OCI-LY7 (cell line): ENCODE measurements at regions not wholly inside any gene's neighbourhood (a gene's known extent, or its start where the extent isn't known, plus 50 kb on each side); places are given as distances from the start of the nearest gene placed in this dataset.

Experiments used
- BruUV-seq: library from RNA; stranded (reverse); fragments of 400-500 nt; replicated peaks from 2 replicates; lab custom pipeline; 2021; lab: Mats Ljungman, UMichigan
- CTCF ChIA-PET: fragments of 300-600 bp; sonication (Branson Sonifier 250); formaldehyde crosslinking; loops from one replicate; lab custom pipeline; 2022; ENCODE audit warnings: antibody characterized with exemption; ENCODE audit not compliant: unreplicated experiment; lab: Charles Lee
- POLR2A ChIA-PET: fragments of 300-600 bp; sonication (Branson Sonifier 250); formaldehyde crosslinking; loops from one replicate; lab custom pipeline; 2022; ENCODE audit warnings: antibody characterized with exemption; lab: Charles Lee
- DNase-seq: peaks from one replicate; pipeline ENCODE4 v3.0.0-alpha.2; 2015; ENCODE audit warnings: low spot score
- H2AFZ ChIP-seq: fragments of 200-600 bp; sonication (generic), shearing (Covaris generic); 2 replicates; pipeline ENCODE4 v1.6.1; 2014; ENCODE audit warnings: mild to moderate bottlenecking, antibody characterized with exemption, low read length, moderate library complexity
- H3K27ac ChIP-seq: fragments of 200-600 bp; sonication (generic); 2 replicates; pipeline ENCODE4 v1.5.1; 2014; ENCODE audit warnings: mixed run types, low read depth, mild to moderate bottlenecking, moderate library complexity, low read length, inconsistent platforms; ENCODE audit not compliant: poor library complexity, severe bottlenecking
- H3K36me3 ChIP-seq: fragments of 200-600 bp; sonication (generic); 2 replicates; pipeline ENCODE4 v1.6.1; 2014; ENCODE audit warnings: mild to moderate bottlenecking, antibody characterized with exemption, low read length, moderate library complexity, mixed read lengths; ENCODE audit not compliant: insufficient read depth
- H3K4me1 ChIP-seq: fragments of 200-600 bp; sonication (generic); 2 replicates; pipeline ENCODE4 v1.5.1; 2014; ENCODE audit warnings: mild to moderate bottlenecking, low read length; ENCODE audit not compliant: insufficient read depth, poor library complexity, severe bottlenecking
- H3K4me2 ChIP-seq: fragments of 200-600 bp; sonication (generic); 2 replicates; pipeline ENCODE4 v1.6.1; 2014; ENCODE audit warnings: mild to moderate bottlenecking, low read length
- H3K4me3 ChIP-seq: fragments of 200-600 bp; sonication (generic); 2 replicates; pipeline ENCODE4 v1.5.1; 2014; ENCODE audit warnings: mild to moderate bottlenecking, low read depth, low read length; ENCODE audit not compliant: poor library complexity, severe bottlenecking
- H3K79me2 ChIP-seq: fragments of 200-600 bp; sonication (generic); 2 replicates; pipeline ENCODE4 v1.6.1; 2016; ENCODE audit warnings: low read depth, mild to moderate bottlenecking, low read length, moderate library complexity, mixed read lengths; ENCODE audit not compliant: insufficient read depth
- H3K9me2 ChIP-seq: fragments of 200-600 bp; sonication (generic); 2 replicates; pipeline ENCODE4 v1.6.1; 2016; ENCODE audit warnings: mild to moderate bottlenecking, low read length, mixed read lengths; ENCODE audit not compliant: insufficient read depth
- H3K9me3 ChIP-seq: fragments of 200-600 bp; sonication (generic); 2 replicates; pipeline ENCODE4 v1.6.1; 2014; ENCODE audit warnings: mild to moderate bottlenecking, mixed run types, low read length, mixed read lengths
- H4K20me1 ChIP-seq: fragments of 200-600 bp; sonication (generic); 2 replicates; pipeline ENCODE4 v1.6.1; 2014; ENCODE audit warnings: mild to moderate bottlenecking, antibody characterized with exemption, low read length, moderate library complexity, mixed read lengths; ENCODE audit not compliant: insufficient read depth
- CTCF ChIP-seq: fragments of 200-600 bp; sonication (generic); conservative IDR thresholded peaks from 2 replicates; pipeline ENCODE4 v1.5.1; 2014; ENCODE audit warnings: mild to moderate bottlenecking, antibody characterized with exemption, low read length, moderate library complexity, mixed read lengths
- EZH2phosphoT487 ChIP-seq: fragments of 200-600 bp; sonication (generic); IDR thresholded peaks from 2 replicates; pipeline ENCODE4 v1.6.1; 2018; ENCODE audit warnings: low read depth, borderline replicate concordance, mild to moderate bottlenecking, mixed run types, antibody characterized with exemption, low read length, moderate library complexity, mixed read lengths
- intact Hi-C: fragments of 100-400 bp; cut with micrococcal nuclease; formaldehyde crosslinking; loops from one replicate; pipeline ENCODE4 v1.10.0; 2022; ENCODE audit not compliant: unreplicated experiment

GRCh38 chr1:172834609-172835008 is 175.7 kb downstream of the FASLG start:
- ChIA-PET CTCF (no interaction called here), POLR2A (interaction anchor here (0.5 to 1.5 kb wide), 5 partner anchors 8 to 184 kb away, joined by 3 to 4 read pairs (median 3); no protein-coding TSS in a partner anchor)
- Histone ChIP-seq H3K36me3 (no peaks in the 10 kb centered on the region), H3K4me1 (peaks cover 9% of the 10 kb centered on the region), H3K4me2 (no peak overlapping the region), H4K20me1 (no peaks in the 10 kb centered on the region), H3K79me2 (no peaks in the 10 kb centered on the region), H3K4me3 (no peak overlapping the region), H3K9me2 (no peaks in the 10 kb centered on the region), H3K9me3 (no peaks in the 10 kb centered on the region), H2AFZ (no peak overlapping the region), H3K27ac (no peak overlapping the region)
- no peak for TF ChIP-seq CTCF
- no peak for TF ChIP-seq EZH2phosphoT487
- intact Hi-C loops, result no loop called here
- BruUV-seq, result no TSS peak
- no peak for DNase-seq

DNA sequence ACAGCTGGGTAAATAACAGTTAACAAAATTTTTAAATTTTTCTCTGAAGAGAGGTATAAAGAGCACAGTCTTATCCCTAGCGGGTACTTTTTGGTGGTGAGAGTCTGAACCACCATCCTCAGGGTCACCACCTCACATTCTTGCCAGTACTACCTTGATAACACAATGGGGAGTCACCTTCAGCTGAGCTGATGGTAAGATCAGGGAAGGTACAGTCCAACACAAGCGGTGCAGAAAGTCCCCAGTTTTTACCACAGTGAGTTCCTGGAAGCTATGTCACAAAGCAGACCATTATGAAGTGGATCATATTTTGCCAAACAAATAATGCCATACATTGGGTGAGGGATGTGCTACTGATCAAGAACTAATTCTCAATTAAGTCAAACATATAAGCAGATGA is 176.9 kb downstream of the FASLG start:
- CTCF ChIA-PET, result no interaction called here
- Histone ChIP-seq H3K9me2 (no peaks in the 10 kb centered on the region), H3K79me2 (no peaks in the 10 kb centered on the region), H2AFZ (no peak overlapping the region), H4K20me1 (no peaks in the 10 kb centered on the region), H3K27ac (no peak overlapping the region), H3K4me1 (peaks cover 9% of the 10 kb centered on the region), H3K36me3 (no peaks in the 10 kb centered on the region), H3K4me2 (no peak overlapping the region), H3K9me3 (no peaks in the 10 kb centered on the region), H3K4me3 (no peak overlapping the region)
- POLR2A ChIA-PET, result interaction anchor here (0.6 to 1.8 kb wide), 4 partner anchors 9 to 1243 kb away, joined by 3 to 6 read pairs (median 4); no protein-coding TSS in a partner anchor
- intact Hi-C loops, result no loop called here
- TF ChIP-seq EZH2phosphoT487, result no peak
- no peak for TF ChIP-seq CTCF
- DNase-seq, result no peak
- no TSS peak for BruUV-seq

DNA sequence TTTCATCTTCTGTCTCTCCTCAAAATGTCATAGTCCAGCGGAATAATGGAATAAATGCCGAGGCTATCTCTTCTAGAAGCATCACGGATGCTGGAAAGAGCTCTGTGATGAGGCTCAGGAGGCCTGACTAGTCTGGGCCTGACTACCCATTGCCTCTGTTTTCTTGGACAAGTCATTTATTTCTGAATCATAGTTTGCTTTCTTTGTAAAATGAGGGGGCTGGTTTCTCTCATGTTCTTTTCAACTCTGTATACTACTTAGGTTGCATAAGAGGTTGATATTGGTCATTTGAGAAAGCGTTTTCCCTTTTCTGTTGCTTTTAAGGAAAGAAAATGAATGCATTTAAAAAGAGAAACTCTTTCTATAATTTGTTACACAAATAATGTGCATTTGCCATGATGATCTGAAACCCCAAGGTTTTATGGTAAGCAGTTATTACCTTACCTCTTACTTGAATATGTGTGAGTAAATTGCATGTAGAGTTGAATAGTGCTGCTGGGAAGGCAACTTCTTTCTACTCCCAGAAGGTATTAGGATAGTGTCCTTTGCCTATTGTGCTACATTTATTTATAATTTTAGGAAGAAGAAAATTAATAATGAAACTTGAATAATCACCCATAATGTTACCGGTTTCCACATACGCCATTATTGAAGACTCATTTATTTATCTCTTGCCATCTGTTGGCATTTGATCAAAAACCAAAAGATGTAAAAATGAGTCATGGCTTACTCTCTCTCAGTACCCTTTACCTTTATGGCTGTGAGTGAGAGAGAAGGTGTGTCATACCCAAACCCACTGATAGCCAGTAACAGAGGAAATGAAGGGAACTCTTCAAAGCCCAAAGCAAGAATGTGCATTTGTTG is 179.1 kb downstream of the FASLG start:
- no peak overlapping the region for H3K4me2 ChIP-seq
- H3K27ac ChIP-seq, result no peak overlapping the region
- H3K9me2 ChIP-seq, result no peaks in the 10 kb centered on the region
- CTCF ChIA-PET, result no interaction called here
- intact Hi-C loops, result no loop called here
- no peaks in the 10 kb centered on the region for H3K4me1 ChIP-seq
- H3K4me3 ChIP-seq, result no peak overlapping the region
- no peak for DNase-seq
- no peaks in the 10 kb centered on the region for H3K36me3 ChIP-seq
- H4K20me1 ChIP-seq, result no peaks in the 10 kb centered on the region
- no peaks in the 10 kb centered on the region for H3K9me3 ChIP-seq
- POLR2A ChIA-PET, result interaction anchor here (1.8 kb wide), 1 partner anchor 11 kb away, joined by 6 read pairs; no protein-coding TSS in a partner anchor
- H3K79me2 ChIP-seq, result no peaks in the 10 kb centered on the region
- no TSS peak for BruUV-seq
- no peak overlapping the region for H2AFZ ChIP-seq
- TF ChIP-seq CTCF (no peak), EZH2phosphoT487 (no peak)
